NCI-H446 treated with DMSO at 0.1 percent for 48 hours (cell line): ENCODE measurements at regions not wholly inside any gene's neighbourhood (a gene's known extent, or its start where the extent isn't known, plus 50 kb on each side); places are given as distances from the start of the nearest gene placed in this dataset.

Experiments
- DNase-seq: peaks from one replicate; lab custom pipeline; 2025; lab: John Stamatoyannopoulos, UW

- DNase-seq: no peak
Measured at GRCh38 chr12:61502179-61502578, 758.0 kb upstream of the USP15 start.

GRCh38 chr12:61504396-61505080 lies 755.7 kb upstream of the USP15 start:
- DNase-seq: no peak

GRCh38 chr12:61513499-61513898 lies 746.7 kb upstream of the USP15 start:
- no peak for DNase-seq

GRCh38 chr12:61514016-61514415 lies 746.2 kb upstream of the USP15 start:
- DNase-seq: no peak

- no peak for DNase-seq
Measured at GRCh38 chr12:61521258-61521657, 738.9 kb upstream of the USP15 start.

GRCh38 chr12:61523276-61523992 lies 736.8 kb upstream of the USP15 start:
- DNase-seq: no peak

- no peak for DNase-seq
Measured at GRCh38 chr12:61524851-61525250, 735.4 kb upstream of the USP15 start.

GRCh38 chr12:61525331-61525730 lies 734.9 kb upstream of the USP15 start:
- no peak for DNase-seq

- DNase-seq: no peak
Measured at GRCh38 chr12:61530456-61530855, 729.7 kb upstream of the USP15 start.

GRCh38 chr12:61531195-61531594 lies 729.0 kb upstream of the USP15 start:
- DNase-seq: no peak

GRCh38 chr12:61536117-61536516 lies 724.1 kb upstream of the USP15 start:
- no peak for DNase-seq

- DNase-seq: no peak
Measured at GRCh38 chr12:61536525-61536924, 723.7 kb upstream of the USP15 start.

- no peak for DNase-seq
Measured at GRCh38 chr12:61538951-61539350, 721.3 kb upstream of the USP15 start.

- no peak for DNase-seq
Measured at GRCh38 chr12:61542551-61542950, 717.7 kb upstream of the USP15 start.

GRCh38 chr12:61546296-61546695 lies 713.9 kb upstream of the USP15 start:
- no peak for DNase-seq

- no peak for DNase-seq
Measured at GRCh38 chr12:61553091-61553490, 707.1 kb upstream of the USP15 start.

- no peak for DNase-seq
Measured at GRCh38 chr12:61554268-61555008, 705.8 kb upstream of the USP15 start.

GRCh38 chr12:61563665-61564450 lies 696.3 kb upstream of the USP15 start:
- DNase-seq: no peak

- no peak for DNase-seq
Measured at GRCh38 chr12:61564466-61564865, 695.7 kb upstream of the USP15 start.

- no peak for DNase-seq
Measured at GRCh38 chr12:61566183-61566582, 694.0 kb upstream of the USP15 start.

- no peak for DNase-seq
Measured at GRCh38 chr12:61574339-61574738, 685.9 kb upstream of the USP15 start.

- no peak for DNase-seq
Measured at GRCh38 chr12:61584943-61585342, 675.3 kb upstream of the USP15 start.
